ENCODE measurements at regions not wholly inside any gene's neighbourhood (a gene's known extent, or its start where the extent isn't known, plus 50 kb on each side); places are given as distances from the start of the nearest gene placed in this dataset.

- H3K79me1 ChIP-seq (ENCODE audit: low read depth, low read length): no peaks in the 10 kb centered on the region
- H3K56ac ChIP-seq (replicated peaks; ENCODE audit: insufficient read length, low read depth, low read length): no peak overlapping the region
- H4K91ac ChIP-seq (replicated peaks; ENCODE audit: insufficient read length, low read length): no peak overlapping the region
- H3K4me3 ChIP-seq (ENCODE audit: extremely low read depth in 1 of 4, insufficient read depth in 2 of 4, low read depth in 3 of 4, low read length in 4 of 4): no peak overlapping the region
- no peak overlapping the region for H2BK120ac ChIP-seq (replicated peaks; ENCODE audit: low read depth, low read length)
- no peaks in the 10 kb centered on the region for H3K4me1 ChIP-seq (replicated peaks in 1 of 4; ENCODE audit: control insufficient read depth in 3 of 4, insufficient read depth in 4 of 4, low read length in 3 of 4)
- H4K20me1 ChIP-seq (replicated peaks in 1 of 2; ENCODE audit: control insufficient read depth in 1 of 2, insufficient read depth in 2 of 2, low read length in 2 of 2): no peaks in the 10 kb centered on the region
- no peak overlapping the region for H3K18ac ChIP-seq (ENCODE audit: extremely low read depth, low read length)
- FAIRE-seq: no peak
- no peak overlapping the region for H3K4me2 ChIP-seq (ENCODE audit: insufficient read depth in 1 of 2, low read depth in 2 of 2, low read length in 2 of 2)
- H3K9ac ChIP-seq (replicated peaks in 1 of 4; ENCODE audit: extremely low read depth in 1 of 4, low read depth in 3 of 4, low read length in 3 of 4): no peak overlapping the region
- H3K9me3 ChIP-seq (ENCODE audit: insufficient read depth in 2 of 2, low read depth in 1 of 2, low read length in 1 of 2): peaks cover 0 to 3% of the 10 kb centered on the region in 2 experiments; a peak in 2 of 4 replicates
- H3K23ac ChIP-seq (ENCODE audit: insufficient read length): no peak overlapping the region
- CTCF ChIA-PET (ENCODE audit: partially characterized antibody): interaction anchor here (0.6 to 2.4 kb wide), 12 partner anchors 9 to 237 kb away, joined by 3 to 28 read pairs (median 3); no protein-coding TSS in a partner anchor
- no peak for DNase-seq (ENCODE audit: low read depth in 1 of 2, low spot score in 2 of 2)
- no peak overlapping the region for H3K14ac ChIP-seq (ENCODE audit: insufficient read length)
- WGBS, 2 experiments (ENCODE audit: extremely low coverage in 1 of 2, insufficient coverage in 1 of 2, insufficient read length in 1 of 2, insufficient replicate concordance in 2 of 2, low coverage in 1 of 2, low lambda C conversion rate in 2 of 2, missing lambda C conversion rate in 1 of 2): 90% methylated on average over 8 of the region's 8 CpGs; no CpG with 5 or more reads in 1 of the 2 experiments
- no peak overlapping the region for H4K8ac ChIP-seq (ENCODE audit: extremely low read depth, insufficient read depth, low read length)
- H4K5ac ChIP-seq (ENCODE audit: insufficient read length, low read depth, low read length): no peak overlapping the region
- H2AK5ac ChIP-seq (ENCODE audit: low read depth, low read length): no peak overlapping the region
- no peak overlapping the region for H3K27ac ChIP-seq (ENCODE audit: low read depth, low read length)
- no peak overlapping the region for H2AFZ ChIP-seq (ENCODE audit: low read length)
- H2BK20ac ChIP-seq (ENCODE audit: low read length): no peak overlapping the region
- H3K4ac ChIP-seq (replicated peaks; ENCODE audit: insufficient read length, low read depth, low read length): no peak overlapping the region
- H3K27me3 ChIP-seq (replicated peaks in 1 of 4; ENCODE audit: control insufficient read depth in 3 of 4, extremely low read depth in 1 of 4, insufficient read depth in 3 of 4, low read length in 3 of 4): no peaks in the 10 kb centered on the region
- no peaks in the 10 kb centered on the region for H3K23me2 ChIP-seq (ENCODE audit: low read depth, low read length)
- H3K79me2 ChIP-seq (ENCODE audit: control insufficient read depth in 1 of 2, insufficient read depth in 2 of 2, low read length in 2 of 2): no peaks in the 10 kb centered on the region
- no peak overlapping the region for H2BK12ac ChIP-seq (ENCODE audit: low read depth, low read length)
- H2BK5ac ChIP-seq (ENCODE audit: low read depth, low read length): no peak overlapping the region
- H2BK15ac ChIP-seq (ENCODE audit: low read length): no peak overlapping the region
- H3K36me3 ChIP-seq (ENCODE audit: control insufficient read depth in 2 of 4, insufficient read depth in 4 of 4, low read length in 3 of 4): no peaks in the 10 kb centered on the region
- POLR2A ChIA-PET (ENCODE audit: partially characterized antibody): interaction anchor here (1.4 kb wide), 1 partner anchor 9 kb away, joined by 3 read pairs; no protein-coding TSS in a partner anchor
- TF ChIP-seq KDM1A (IDR thresholded peaks at IDR 0.05; ENCODE audit: borderline replicate concordance, low read length) (no peak), RAD21 (IDR thresholded peaks at IDR 0.05 in 1 of 2, conservative IDR thresholded peaks at IDR 0.05 in 1 of 2; ENCODE audit: low read depth in 2 of 2, low read length in 2 of 2) (no peak), KDM4A (IDR thresholded peaks at IDR 0.05; ENCODE audit: low read depth, low read length, severe bottlenecking) (no peak), CTBP2 (IDR thresholded peaks at IDR 0.05; ENCODE audit: borderline replicate concordance, insufficient read depth, insufficient read length, low read length) (no peak), KDM5A (IDR thresholded peaks at IDR 0.05; ENCODE audit: low read length) (no peak), SP4 (IDR thresholded peaks at IDR 0.05; ENCODE audit: low read length) (no peak), SP1 (IDR thresholded peaks at IDR 0.05; ENCODE audit: low read depth, low read length) (no peak), JUND (IDR thresholded peaks at IDR 0.05; ENCODE audit: low read length) (no peak), CREB1 (IDR thresholded peaks at IDR 0.05) (no peak), FOSL1 (IDR thresholded peaks at IDR 0.05; ENCODE audit: insufficient read depth, low read depth, low read length) (no peak), POLR2A (IDR thresholded peaks at IDR 0.05; ENCODE audit: control extremely low read depth in 1 of 2, low read depth in 2 of 2, low read length in 2 of 2) (no peak), JUN (IDR thresholded peaks at IDR 0.05; ENCODE audit: low read depth, low read length) (no peak), EZH2 (IDR thresholded peaks at IDR 0.05; ENCODE audit: low read depth, low read length, severe bottlenecking) (no peak)
These were observed 133.1 kb downstream of the MREG start for GRCh38 chr2:215879977-215880940.

All from H1 (cell line).